Natural killer cell treated with Interleukin-12 subunit alpha and Interleukin-12 subunit beta and Interleukin-15 and Interleukin-18, amount 100 ng/mL, for 72 hours (primary cell): ENCODE measurements at regions not wholly inside any gene's neighbourhood (a gene's known extent, or its start where the extent isn't known, plus 50 kb on each side); places are given as distances from the start of the nearest gene placed in this dataset.
"Not testable (repeated sequence)": the region's sequence is repeated elsewhere in the genome, so short reads cannot be mapped to it uniquely, and the experiment has no call there.

ENCODE experiments used
- ATAC-seq, 2 donors: fragments of 150-1000 bp; cut with Tn5 transposase in 1 of 2; sonication (Bioruptor Pico), chemical (Tn5 transposase) in 1 of 2; 2 replicates each; pipeline ENCODE4 v1.10.0; 2021
- DNase-seq: peaks from one replicate; pipeline ENCODE4 v3.0.0; 2022; ENCODE audit warnings: low spot score
- H3K27ac Mint-ChIP-seq, 2 donors: 1 replicate in 1 of 2; 2 replicates in 1 of 2; pipeline ENCODE4 v1.8.0; 2022; ENCODE audit warnings: mixed read lengths in 2 of 2, mild to moderate bottlenecking in 1 of 2, moderate library complexity in 1 of 2
- H3K27me3 Mint-ChIP-seq, 2 donors: 1 replicate in 1 of 2; 2 replicates in 1 of 2; pipeline ENCODE4 v1.8.0; 2022; ENCODE audit warnings: mixed read lengths in 2 of 2
- H3K36me3 Mint-ChIP-seq: one replicate; pipeline ENCODE4 v1.8.0; 2022; ENCODE audit warnings: mixed read lengths
- H3K4me1 Mint-ChIP-seq, 2 donors: 1 replicate in 1 of 2; 2 replicates in 1 of 2; pipeline ENCODE4 v1.8.0; 2022; ENCODE audit warnings: low read depth in 2 of 2, mixed read lengths in 2 of 2, mild to moderate bottlenecking in 1 of 2
- H3K4me3 Mint-ChIP-seq: one replicate; pipeline ENCODE4 v1.8.0; 2022; ENCODE audit warnings: mixed read lengths
- H3K9me3 Mint-ChIP-seq: 2 replicates; pipeline ENCODE4 v1.8.0; 2022; ENCODE audit warnings: mixed read lengths

DNA sequence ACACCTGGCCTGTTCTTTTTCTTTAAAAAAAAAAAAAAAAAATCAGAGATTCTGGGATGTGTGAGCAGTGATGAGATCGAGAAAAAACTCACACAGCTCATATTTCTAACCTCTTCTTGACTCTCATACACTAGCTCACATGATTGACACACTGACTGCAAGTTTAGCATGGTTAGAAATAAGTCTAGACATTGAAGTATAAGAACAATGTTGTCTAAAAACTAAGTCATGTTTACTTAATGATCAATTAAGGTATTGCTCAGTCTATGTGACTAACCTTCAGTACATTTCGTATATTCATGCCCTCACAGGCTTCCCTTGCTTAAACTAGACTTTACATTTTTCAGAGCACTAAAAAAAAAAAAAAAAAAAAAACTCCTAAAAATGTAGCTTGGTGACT lies 775.1 kb downstream of the GATA3 start:
- Mint-ChIP-seq H3K36me3 (no peaks in the 10 kb centered on the region), H3K27me3 (peaks cover 4 to 17% of the 10 kb centered on the region in 2 donors), H3K4me3 (no peak overlapping the region), H3K27ac (no peak overlapping the region), H3K9me3 (no peaks in the 10 kb centered on the region), H3K4me1 (no peaks in the 10 kb centered on the region)
- ATAC-seq (no peak), DNase-seq (no peak)

DNA sequence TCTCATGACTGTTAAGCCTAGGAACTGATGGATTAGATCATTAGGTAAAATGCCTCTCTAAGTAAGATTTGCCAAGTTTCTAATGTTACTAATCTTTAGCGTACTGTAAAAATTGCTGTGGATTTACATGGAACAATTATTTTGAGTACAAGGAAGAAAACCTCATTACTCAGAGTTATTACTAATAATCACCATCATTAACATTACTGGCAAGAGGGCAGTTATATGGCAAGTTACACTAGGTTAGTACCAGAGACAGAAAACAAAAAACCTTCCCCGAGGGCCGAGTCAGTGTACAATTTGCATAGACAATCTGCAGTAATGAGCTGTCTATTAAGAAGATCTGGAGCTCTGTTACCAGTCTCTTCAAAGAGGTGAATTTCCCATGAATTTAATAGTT lies 775.6 kb downstream of the GATA3 start:
- ATAC-seq (no peak), DNase-seq (no peak)
- H3K27ac Mint-ChIP-seq = no peak overlapping the region
- H3K4me3 Mint-ChIP-seq = no peak overlapping the region
- H3K27me3 Mint-ChIP-seq = peaks cover 6 to 14% of the 10 kb centered on the region in 2 donors
- no peaks in the 10 kb centered on the region for H3K36me3 Mint-ChIP-seq
- no peaks in the 10 kb centered on the region for H3K9me3 Mint-ChIP-seq
- H3K4me1 Mint-ChIP-seq = no peaks in the 10 kb centered on the region

DNA sequence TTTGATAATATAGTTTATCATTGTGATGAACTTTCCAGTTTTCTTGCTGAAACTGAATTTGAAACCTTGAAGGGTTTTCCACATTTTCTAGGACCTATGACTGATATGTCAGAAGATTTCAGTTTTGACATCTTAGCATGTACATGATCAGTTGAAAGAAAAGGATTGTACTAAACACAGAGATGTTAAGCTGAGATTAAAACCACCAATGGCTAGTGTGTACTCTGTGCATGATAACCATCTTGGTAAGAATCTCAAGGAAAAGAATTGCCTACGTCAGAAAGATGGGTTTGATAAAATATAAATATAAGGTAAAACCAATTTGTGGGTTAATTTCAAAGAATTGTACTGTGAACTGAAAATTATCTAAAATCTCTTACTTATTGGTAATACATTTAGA lies 776.4 kb downstream of the GATA3 start:
- ATAC-seq = no peak
- H3K27ac Mint-ChIP-seq = no peak overlapping the region
- H3K27me3 Mint-ChIP-seq = peaks cover 4 to 14% of the 10 kb centered on the region in 2 donors
- DNase-seq = no peak
- H3K4me3 Mint-ChIP-seq = no peak overlapping the region
- no peaks in the 10 kb centered on the region for H3K9me3 Mint-ChIP-seq
- no peaks in the 10 kb centered on the region for H3K4me1 Mint-ChIP-seq
- H3K36me3 Mint-ChIP-seq = no peaks in the 10 kb centered on the region

GRCh38 chr10:8835453-8836167 lies 781.1 kb downstream of the GATA3 start:
- no peak for ATAC-seq
- Mint-ChIP-seq H3K4me1 (no peaks in the 10 kb centered on the region), H3K36me3 (no peaks in the 10 kb centered on the region), H3K27me3 (peaks cover 9 to 18% of the 10 kb centered on the region in 2 donors), H3K9me3 (peaks cover 8% of the 10 kb centered on the region), H3K4me3 (no peak overlapping the region), H3K27ac (no peak overlapping the region)
- DNase-seq = no peak

DNA sequence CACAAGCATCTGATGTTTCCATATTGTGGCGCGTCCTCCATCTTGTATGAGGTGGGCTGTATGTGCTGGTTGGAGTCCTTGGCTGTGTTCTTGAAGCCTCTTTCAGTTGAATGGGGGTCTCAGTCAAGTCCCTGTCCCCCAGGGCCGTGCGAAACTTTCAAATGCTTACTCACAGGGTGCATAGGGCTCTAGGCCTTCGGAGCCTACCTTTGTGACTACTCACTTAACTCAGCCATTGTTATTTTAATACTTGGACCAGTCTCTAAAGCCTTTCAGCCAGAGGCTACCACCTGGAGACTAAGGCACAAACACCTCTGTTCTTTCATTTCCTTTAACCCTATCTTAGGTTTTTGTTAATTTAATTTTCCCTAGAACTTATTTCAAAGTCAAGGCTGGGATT lies 785.9 kb downstream of the GATA3 start:
- ATAC-seq (no peak), DNase-seq (no peak)
- no peak overlapping the region for H3K27ac Mint-ChIP-seq
- H3K27me3 Mint-ChIP-seq = peaks cover 11 to 25% of the 10 kb centered on the region in 2 donors
- no peak overlapping the region for H3K4me3 Mint-ChIP-seq
- peaks cover 8% of the 10 kb centered on the region for H3K9me3 Mint-ChIP-seq
- H3K4me1 Mint-ChIP-seq = no peaks in the 10 kb centered on the region
- peaks cover 5% of the 10 kb centered on the region for H3K36me3 Mint-ChIP-seq

DNA sequence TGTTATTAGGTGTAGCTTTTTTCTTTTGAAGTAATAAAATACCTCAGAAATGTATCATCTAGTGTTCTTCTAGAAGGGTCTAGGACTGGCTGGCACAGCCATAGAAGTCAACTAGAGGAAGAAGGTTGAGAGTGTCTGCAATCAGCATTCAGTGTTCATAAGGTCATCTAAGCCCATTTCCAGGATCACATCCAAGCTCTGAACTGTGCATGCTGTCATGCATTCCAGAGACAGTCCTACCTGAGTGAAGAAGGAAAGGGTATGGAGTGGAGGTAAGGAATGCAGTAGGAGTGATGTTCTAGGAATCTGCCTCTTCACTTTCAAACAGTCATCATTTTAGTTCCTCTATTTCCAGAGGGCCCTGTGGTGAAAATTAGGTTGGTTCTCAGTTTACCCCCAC lies 789.7 kb downstream of the GATA3 start:
- Mint-ChIP-seq H3K27ac (no peak overlapping the region), H3K36me3 (peaks cover 5% of the 10 kb centered on the region), H3K4me1 (no peaks in the 10 kb centered on the region), H3K27me3 (peaks cover 8 to 25% of the 10 kb centered on the region in 2 donors), H3K9me3 (peaks cover 3% of the 10 kb centered on the region), H3K4me3 (no peak overlapping the region)
- no peak for ATAC-seq
- DNase-seq = no peak

DNA sequence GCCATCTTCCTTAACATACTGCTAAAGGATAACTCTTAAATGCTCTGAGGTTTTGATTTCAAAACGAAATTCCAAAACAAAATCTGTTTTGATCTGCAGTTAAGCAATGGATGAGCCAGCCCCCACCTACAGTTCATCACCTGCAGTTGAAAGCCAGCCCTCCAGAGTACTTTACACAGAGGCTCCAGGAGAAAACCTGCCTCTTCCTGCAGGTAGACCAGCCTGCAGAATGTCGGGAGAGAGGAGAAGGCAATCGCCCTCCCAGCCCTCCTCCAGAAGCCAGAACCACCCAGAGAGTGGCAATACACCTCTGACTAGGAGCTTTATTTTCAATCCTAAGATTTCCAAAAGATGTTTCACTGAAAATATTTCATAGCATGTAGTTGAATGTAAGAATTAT lies 798.1 kb downstream of the GATA3 start:
- Mint-ChIP-seq H3K4me3 (no peak overlapping the region), H3K9me3 (no peaks in the 10 kb centered on the region), H3K4me1 (no peaks in the 10 kb centered on the region), H3K27ac (no peak overlapping the region), H3K27me3 (peaks cover 7 to 8% of the 10 kb centered on the region in 2 donors), H3K36me3 (no peaks in the 10 kb centered on the region)
- no peak for DNase-seq
- ATAC-seq = no peak

DNA sequence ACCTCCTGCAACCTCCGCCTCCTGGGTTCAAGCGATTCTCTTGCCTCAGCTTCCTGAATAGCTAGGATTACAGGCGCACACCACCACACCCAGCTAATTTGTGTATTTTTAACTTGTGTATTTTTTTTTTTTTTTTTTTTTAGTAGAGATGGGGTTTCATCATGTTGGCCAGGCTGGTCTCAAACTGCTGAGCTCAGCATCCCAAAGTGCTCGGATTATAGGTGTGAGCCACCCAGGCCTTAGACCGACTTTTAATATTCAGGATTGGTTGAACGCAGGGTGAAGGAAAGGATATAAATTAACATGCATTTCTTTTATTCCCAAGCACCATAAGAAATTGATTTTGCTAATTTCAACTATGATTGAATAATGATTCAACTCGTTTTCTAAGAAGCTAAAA lies 798.6 kb downstream of the GATA3 start:
- Mint-ChIP-seq H3K27me3 (peaks cover 7 to 8% of the 10 kb centered on the region in 2 donors), H3K36me3 (no peaks in the 10 kb centered on the region), H3K9me3 (no peaks in the 10 kb centered on the region), H3K27ac (no peak overlapping the region), H3K4me3 (no peak overlapping the region), H3K4me1 (no peaks in the 10 kb centered on the region)
- no peak for ATAC-seq
- no peak for DNase-seq

DNA sequence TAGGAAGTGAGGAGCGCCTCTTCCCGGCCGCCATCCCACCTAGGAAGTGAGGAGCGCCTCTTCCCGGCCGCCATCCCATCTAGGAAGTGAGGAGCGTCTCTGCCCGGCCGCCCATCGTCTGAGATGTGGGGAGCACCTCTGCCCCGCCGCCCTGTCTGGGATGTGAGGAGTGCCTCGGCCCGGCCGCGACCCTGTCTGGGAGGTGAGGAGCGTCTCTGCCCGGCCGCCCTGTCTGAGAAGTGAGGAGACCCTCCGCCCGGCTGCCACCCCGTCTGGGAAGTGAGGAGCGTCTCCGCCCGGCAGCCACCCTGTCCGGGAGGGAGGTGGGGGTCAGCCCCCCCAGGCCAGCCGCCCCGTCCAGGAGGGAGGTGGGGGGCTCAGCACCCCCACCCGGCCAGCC lies 814.4 kb downstream of the GATA3 start:
- not testable (repeated sequence) for H3K36me3 Mint-ChIP-seq, ATAC-seq, DNase-seq, H3K27ac Mint-ChIP-seq, H3K4me1 Mint-ChIP-seq, H3K27me3 Mint-ChIP-seq, H3K9me3 Mint-ChIP-seq, H3K4me3 Mint-ChIP-seq

GRCh38 chr10:8873310-8873709 lies 818.8 kb downstream of the GATA3 start:
- Mint-ChIP-seq H3K9me3 (no peaks in the 10 kb centered on the region), H3K4me3 (no peak overlapping the region), H3K4me1 (no peaks in the 10 kb centered on the region), H3K27me3 (peaks cover 5 to 10% of the 10 kb centered on the region in 2 donors), H3K36me3 (no peaks in the 10 kb centered on the region), H3K27ac (no peak overlapping the region)
- no peak for DNase-seq
- no peak for ATAC-seq

GRCh38 chr10:8874268-8874667 lies 819.8 kb downstream of the GATA3 start:
- H3K4me1 Mint-ChIP-seq = no peaks in the 10 kb centered on the region
- H3K9me3 Mint-ChIP-seq = no peaks in the 10 kb centered on the region

DNA sequence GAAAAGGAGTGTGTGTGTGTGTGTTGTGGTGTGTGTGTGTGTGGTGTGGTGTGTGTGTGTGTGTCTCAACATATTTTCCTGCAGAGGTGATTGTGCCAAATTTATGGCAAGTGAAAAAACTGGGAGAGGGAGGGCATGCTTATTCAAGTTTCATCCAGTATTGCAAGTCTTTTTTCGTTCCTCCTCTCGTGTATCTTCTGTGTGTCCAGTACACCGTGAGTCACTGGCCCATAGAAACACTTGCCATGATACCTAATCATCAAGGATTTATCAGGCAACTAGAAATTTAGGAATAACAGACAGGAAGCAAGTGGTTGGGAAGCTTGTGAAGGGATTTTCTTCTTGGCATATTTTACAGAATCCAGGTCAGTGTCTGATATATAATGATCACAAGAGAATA lies 820.5 kb downstream of the GATA3 start:
- Mint-ChIP-seq H3K36me3 (no peaks in the 10 kb centered on the region), H3K9me3 (no peaks in the 10 kb centered on the region), H3K27ac (no peak overlapping the region), H3K4me3 (no peak overlapping the region), H3K27me3 (peaks cover 5 to 10% of the 10 kb centered on the region in 2 donors), H3K4me1 (no peaks in the 10 kb centered on the region)
- no peak for ATAC-seq
- no peak for DNase-seq

More at GRCh38 chr10:8874268-8874667, 819.8 kb downstream of the GATA3 start:
- DNase-seq (no peak), ATAC-seq (no peak)
- peaks cover 5 to 10% of the 10 kb centered on the region in 2 donors for H3K27me3 Mint-ChIP-seq
- no peak overlapping the region for H3K4me3 Mint-ChIP-seq
- no peak overlapping the region for H3K27ac Mint-ChIP-seq
- H3K36me3 Mint-ChIP-seq = no peaks in the 10 kb centered on the region

GRCh38 chr10:8876171-8876570 lies 821.7 kb downstream of the GATA3 start:
- no peaks in the 10 kb centered on the region for H3K36me3 Mint-ChIP-seq
- no peak for ATAC-seq
- H3K4me1 Mint-ChIP-seq = no peaks in the 10 kb centered on the region
- no peak overlapping the region for H3K27ac Mint-ChIP-seq
- peaks cover 5 to 10% of the 10 kb centered on the region in 2 donors for H3K27me3 Mint-ChIP-seq
- H3K9me3 Mint-ChIP-seq = no peaks in the 10 kb centered on the region
- DNase-seq = no peak
- no peak overlapping the region for H3K4me3 Mint-ChIP-seq

GRCh38 chr10:8889538-8889937 lies 835.0 kb downstream of the GATA3 start:
- ATAC-seq = no peak
- H3K4me3 Mint-ChIP-seq = no peak overlapping the region
- H3K27me3 Mint-ChIP-seq = peaks cover 11 to 15% of the 10 kb centered on the region in 2 donors
- no peak overlapping the region for H3K27ac Mint-ChIP-seq
- no peaks in the 10 kb centered on the region for H3K4me1 Mint-ChIP-seq
- no peaks in the 10 kb centered on the region for H3K9me3 Mint-ChIP-seq
- peaks cover 3% of the 10 kb centered on the region for H3K36me3 Mint-ChIP-seq
- no peak for DNase-seq

DNA sequence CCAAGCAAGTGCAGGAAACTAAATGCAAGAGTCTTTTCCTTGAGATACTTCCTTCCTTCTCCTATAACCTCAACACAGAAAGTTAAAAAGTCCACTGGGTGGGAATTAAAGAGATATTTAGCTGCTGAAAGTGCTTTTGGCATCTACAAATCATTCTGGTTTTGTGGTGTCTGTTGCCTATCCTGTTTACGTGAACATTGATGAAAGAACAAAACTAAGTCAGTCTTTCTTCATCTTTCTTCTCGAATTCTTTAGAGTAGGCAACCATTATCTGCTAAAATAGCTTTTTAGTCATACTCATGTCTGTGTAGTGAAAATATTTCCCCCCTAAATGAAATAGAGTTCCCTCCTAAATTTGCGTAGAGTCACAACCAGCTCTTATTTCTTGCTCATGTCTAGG lies 838.6 kb downstream of the GATA3 start:
- DNase-seq = no peak
- no peaks in the 10 kb centered on the region for H3K36me3 Mint-ChIP-seq
- peaks cover 0 to 9% of the 10 kb centered on the region in 2 donors for H3K27me3 Mint-ChIP-seq
- H3K4me3 Mint-ChIP-seq = no peak overlapping the region
- no peak overlapping the region for H3K27ac Mint-ChIP-seq
- no peak for ATAC-seq
- no peaks in the 10 kb centered on the region for H3K4me1 Mint-ChIP-seq
- H3K9me3 Mint-ChIP-seq = no peaks in the 10 kb centered on the region
